Esophagus muscularis mucosa (tissue), 4 donors: ENCODE measurements at regions not wholly inside any gene's neighbourhood (a gene's known extent, or its start where the extent isn't known, plus 50 kb on each side); places are given as distances from the start of the nearest gene placed in this dataset.

ENCODE experiments used
- EP300 ChIP-seq: sonication (generic); formaldehyde crosslinking; IDR thresholded peaks from one replicate; pipeline ENCODE4 v1.6.1; 2017; ENCODE audit warnings: antibody characterized with exemption
- POLR2A ChIP-seq: fragments of 450-650 bp; IDR thresholded peaks from one replicate; pipeline ENCODE4 v1.6.1; 2017; ENCODE audit warnings: antibody characterized with exemption, moderate library complexity, mild to moderate bottlenecking, low read depth
- TF ChIP-seq, protein P1 (sequence below), 3 experiments: fragments of 200-600 bp in 2 of 3; fragments of 450-650 bp in 1 of 3; sonication (generic) in 2 of 3; IDR thresholded peaks; one replicate each; pipeline ENCODE4 v1.5.1; 2017 to 2019; ENCODE audit warnings: antibody characterized with exemption in 3 of 3, mild to moderate bottlenecking in 2 of 3, moderate library complexity in 1 of 3

DNA sequence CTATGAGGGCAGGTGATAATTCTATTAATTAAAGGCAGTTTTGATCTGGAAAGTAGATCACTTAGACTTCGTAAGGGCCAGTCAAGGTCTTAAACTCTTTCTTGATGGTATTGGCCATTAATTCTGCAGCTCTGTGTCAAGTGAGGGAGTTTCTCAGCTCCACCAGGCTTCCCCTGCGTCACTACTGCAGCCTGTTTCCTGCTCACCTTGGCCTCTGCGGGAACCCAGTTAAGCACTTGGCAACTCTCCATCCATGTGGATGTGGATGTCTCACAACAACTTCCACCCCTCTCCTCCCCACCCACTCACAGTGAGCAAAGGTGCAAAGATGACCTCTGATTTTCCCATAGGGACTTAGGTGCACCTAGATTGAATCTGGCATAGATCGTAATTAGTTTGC is 191.6 kb downstream of the PLK2 start:
- TF ChIP-seq, protein P1, sequence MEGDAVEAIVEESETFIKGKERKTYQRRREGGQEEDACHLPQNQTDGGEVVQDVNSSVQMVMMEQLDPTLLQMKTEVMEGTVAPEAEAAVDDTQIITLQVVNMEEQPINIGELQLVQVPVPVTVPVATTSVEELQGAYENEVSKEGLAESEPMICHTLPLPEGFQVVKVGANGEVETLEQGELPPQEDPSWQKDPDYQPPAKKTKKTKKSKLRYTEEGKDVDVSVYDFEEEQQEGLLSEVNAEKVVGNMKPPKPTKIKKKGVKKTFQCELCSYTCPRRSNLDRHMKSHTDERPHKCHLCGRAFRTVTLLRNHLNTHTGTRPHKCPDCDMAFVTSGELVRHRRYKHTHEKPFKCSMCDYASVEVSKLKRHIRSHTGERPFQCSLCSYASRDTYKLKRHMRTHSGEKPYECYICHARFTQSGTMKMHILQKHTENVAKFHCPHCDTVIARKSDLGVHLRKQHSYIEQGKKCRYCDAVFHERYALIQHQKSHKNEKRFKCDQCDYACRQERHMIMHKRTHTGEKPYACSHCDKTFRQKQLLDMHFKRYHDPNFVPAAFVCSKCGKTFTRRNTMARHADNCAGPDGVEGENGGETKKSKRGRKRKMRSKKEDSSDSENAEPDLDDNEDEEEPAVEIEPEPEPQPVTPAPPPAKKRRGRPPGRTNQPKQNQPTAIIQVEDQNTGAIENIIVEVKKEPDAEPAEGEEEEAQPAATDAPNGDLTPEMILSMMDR (IDR thresholded peaks at IDR 0.05), result no peak
- TF ChIP-seq EP300 (no peak), POLR2A (no peak)
